ENCODE measurements at regions not wholly inside any gene's neighbourhood (a gene's known extent, or its start where the extent isn't known, plus 50 kb on each side); places are given as distances from the start of the nearest gene placed in this dataset.

DNA sequence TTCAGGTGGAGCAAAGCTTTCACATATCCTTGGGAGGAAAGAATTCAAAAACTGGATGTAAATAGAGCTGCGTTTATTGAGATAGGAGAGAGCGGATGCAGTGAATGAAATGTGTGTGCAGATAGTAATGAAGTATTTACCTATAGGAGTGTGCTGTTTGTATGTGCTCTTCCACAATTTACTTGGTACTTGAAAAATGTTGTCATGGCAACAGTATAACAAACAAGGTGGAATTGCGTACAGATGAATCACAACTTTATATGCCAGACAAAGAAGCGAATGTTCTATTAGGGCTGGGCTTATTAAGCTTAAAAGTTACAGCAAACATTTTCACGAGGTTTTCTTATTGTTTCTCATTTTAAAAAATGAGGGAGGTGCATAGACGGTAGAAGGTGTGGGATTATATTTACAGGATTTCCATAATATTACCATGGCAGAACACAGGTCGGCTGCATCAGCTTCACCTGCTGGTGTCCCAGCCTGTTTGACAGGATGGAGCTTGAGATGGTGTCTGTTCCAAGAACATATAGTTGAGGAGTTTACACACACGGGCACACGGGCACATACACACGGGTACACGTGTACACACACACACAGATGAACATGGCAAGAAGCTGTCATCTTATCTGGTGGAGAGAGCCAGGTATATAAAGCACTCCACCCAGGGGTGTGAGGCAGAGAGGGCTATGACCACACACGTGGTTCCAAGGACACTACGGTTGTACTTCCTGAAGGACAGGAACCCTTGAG is 155.7 kb downstream of the RMI1 start:
- TF ChIP-seq, protein P1, sequence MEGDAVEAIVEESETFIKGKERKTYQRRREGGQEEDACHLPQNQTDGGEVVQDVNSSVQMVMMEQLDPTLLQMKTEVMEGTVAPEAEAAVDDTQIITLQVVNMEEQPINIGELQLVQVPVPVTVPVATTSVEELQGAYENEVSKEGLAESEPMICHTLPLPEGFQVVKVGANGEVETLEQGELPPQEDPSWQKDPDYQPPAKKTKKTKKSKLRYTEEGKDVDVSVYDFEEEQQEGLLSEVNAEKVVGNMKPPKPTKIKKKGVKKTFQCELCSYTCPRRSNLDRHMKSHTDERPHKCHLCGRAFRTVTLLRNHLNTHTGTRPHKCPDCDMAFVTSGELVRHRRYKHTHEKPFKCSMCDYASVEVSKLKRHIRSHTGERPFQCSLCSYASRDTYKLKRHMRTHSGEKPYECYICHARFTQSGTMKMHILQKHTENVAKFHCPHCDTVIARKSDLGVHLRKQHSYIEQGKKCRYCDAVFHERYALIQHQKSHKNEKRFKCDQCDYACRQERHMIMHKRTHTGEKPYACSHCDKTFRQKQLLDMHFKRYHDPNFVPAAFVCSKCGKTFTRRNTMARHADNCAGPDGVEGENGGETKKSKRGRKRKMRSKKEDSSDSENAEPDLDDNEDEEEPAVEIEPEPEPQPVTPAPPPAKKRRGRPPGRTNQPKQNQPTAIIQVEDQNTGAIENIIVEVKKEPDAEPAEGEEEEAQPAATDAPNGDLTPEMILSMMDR (IDR thresholded peaks at IDR 0.05; ENCODE audit: poor library complexity): no peak
- no peak for TF ChIP-seq EZH2 (IDR thresholded peaks at IDR 0.05; ENCODE audit: borderline replicate concordance)

Measured in hepatocyte (in vitro differentiated cells).